ENCODE measurements at regions not wholly inside any gene's neighbourhood (a gene's known extent, or its start where the extent isn't known, plus 50 kb on each side); places are given as distances from the start of the nearest gene placed in this dataset.

DNA sequence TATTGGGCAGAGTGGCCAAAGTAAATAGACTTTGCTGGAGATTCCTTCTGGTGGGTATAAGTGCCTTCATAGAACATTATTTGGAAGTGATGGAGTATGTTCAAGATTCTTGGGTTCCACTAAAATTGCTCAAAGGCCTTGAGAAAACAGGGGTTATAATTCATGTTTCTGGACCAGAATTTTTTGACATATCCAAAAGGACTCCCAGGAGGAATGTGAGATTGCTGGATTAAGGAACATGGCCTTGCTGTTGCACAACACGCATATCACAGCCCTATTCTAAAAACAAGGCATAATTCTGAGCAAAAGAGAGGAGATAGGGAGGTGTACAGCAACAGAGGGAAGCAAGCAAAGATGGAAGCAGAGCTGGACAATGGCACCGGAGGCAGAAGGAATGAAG, 111.7 kb upstream of the TNP1 start:
- H3K27me3 ChIP-seq = peaks cover 3% of the 10 kb centered on the region
- no peaks in the 10 kb centered on the region for H3K9me3 ChIP-seq (ENCODE audit: low read depth)
- no peak for DNase-seq (ENCODE audit: low read depth in 1 of 2, low spot score in 1 of 2)
- no peaks in the 10 kb centered on the region for H3K36me3 ChIP-seq
- H3K4me3 ChIP-seq = no peak overlapping the region
- no peak overlapping the region for H3K27ac ChIP-seq
- TF ChIP-seq CTCF (IDR thresholded peaks at IDR 0.05; ENCODE audit: low read depth, low read length) = no peak
- H3K4me1 ChIP-seq (ENCODE audit: low read depth) = no peaks in the 10 kb centered on the region

DNA sequence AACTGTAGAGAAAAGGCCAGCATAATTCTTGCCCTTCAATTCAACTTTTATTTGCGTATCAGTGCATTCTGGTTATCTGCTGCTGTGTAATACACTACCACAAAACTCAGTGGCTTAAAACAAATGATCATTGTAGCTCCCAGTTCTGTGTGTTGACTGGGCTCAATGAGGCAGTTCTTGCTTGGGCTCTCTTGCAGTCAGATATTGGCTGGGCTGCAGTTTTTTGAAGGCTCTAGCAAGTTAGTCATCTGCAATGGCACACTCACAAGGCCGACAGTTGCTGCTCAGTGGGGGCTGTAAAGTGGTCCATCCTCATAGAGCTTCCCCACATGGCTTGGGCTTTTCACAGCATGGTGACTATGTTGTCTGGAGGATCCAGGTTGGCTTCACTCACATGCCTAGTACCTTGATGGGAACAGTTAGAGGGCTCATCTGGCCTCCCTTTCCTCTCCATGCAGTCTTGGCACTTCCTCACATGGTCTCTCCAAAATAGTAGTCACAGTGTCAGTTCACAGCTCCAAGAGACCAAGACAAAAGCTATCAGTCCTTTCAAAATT, 110.6 kb upstream of the TNP1 start:
- no peak for DNase-seq (ENCODE audit: low read depth in 1 of 2, low spot score in 1 of 2)
- Histone ChIP-seq H3K27me3 (peaks cover 3% of the 10 kb centered on the region), H3K27ac (no peak overlapping the region), H3K9me3 (ENCODE audit: low read depth) (no peaks in the 10 kb centered on the region), H3K36me3 (no peaks in the 10 kb centered on the region), H3K4me3 (no peak overlapping the region), H3K4me1 (ENCODE audit: low read depth) (no peaks in the 10 kb centered on the region)
- no peak for TF ChIP-seq CTCF (IDR thresholded peaks at IDR 0.05; ENCODE audit: low read depth, low read length)

GRCh38 chr2:216967889-216968288, 108.0 kb upstream of the TNP1 start:
- H3K4me1 ChIP-seq (ENCODE audit: low read depth) = no peaks in the 10 kb centered on the region
- no peak for DNase-seq (ENCODE audit: low read depth in 1 of 2, low spot score in 1 of 2)
- TF ChIP-seq CTCF (IDR thresholded peaks at IDR 0.05; ENCODE audit: low read depth, low read length) = no peak

GRCh38 chr2:216960671-216961268, 100.9 kb upstream of the TNP1 start:
- H3K27ac ChIP-seq = no peak overlapping the region
- no peak overlapping the region for H3K4me3 ChIP-seq
- no peak for DNase-seq (ENCODE audit: low read depth in 1 of 2, low spot score in 1 of 2)
- H3K27me3 ChIP-seq = no peaks in the 10 kb centered on the region
- H3K36me3 ChIP-seq = no peaks in the 10 kb centered on the region
- no peaks in the 10 kb centered on the region for H3K4me1 ChIP-seq (ENCODE audit: low read depth)
- H3K9me3 ChIP-seq (ENCODE audit: low read depth) = no peaks in the 10 kb centered on the region
- TF ChIP-seq CTCF (IDR thresholded peaks at IDR 0.05; ENCODE audit: low read depth, low read length) = no peak

More at GRCh38 chr2:216967889-216968288, 108.0 kb upstream of the TNP1 start:
- Histone ChIP-seq H3K36me3 (no peaks in the 10 kb centered on the region), H3K27ac (no peak overlapping the region), H3K27me3 (peaks cover 3% of the 10 kb centered on the region), H3K4me3 (no peak overlapping the region), H3K9me3 (ENCODE audit: low read depth) (no peaks in the 10 kb centered on the region)

DNA sequence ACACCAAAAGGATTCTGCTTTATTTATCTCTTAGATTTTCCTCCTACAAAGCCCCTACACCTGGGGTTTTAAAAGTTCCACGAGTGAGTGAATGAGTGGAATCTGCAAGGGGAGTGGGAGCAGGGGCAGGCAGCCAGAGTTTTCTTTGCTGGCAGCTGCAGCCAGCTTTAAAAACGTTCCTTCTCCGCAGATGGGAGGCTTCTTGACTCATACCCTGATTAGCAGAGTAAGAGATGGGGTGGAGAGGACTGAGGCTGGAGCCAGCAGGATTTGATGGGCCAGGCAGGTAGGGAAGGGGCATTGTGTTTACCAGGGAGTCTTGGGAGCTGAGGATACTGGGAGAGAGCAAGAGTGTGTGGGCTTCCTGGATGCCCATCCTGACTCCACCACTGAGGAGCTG, 99.6 kb upstream of the TNP1 start:
- no peak for TF ChIP-seq CTCF (IDR thresholded peaks at IDR 0.05; ENCODE audit: low read depth, low read length)
- no peak for DNase-seq (ENCODE audit: low read depth in 1 of 2, low spot score in 1 of 2)
- Histone ChIP-seq H3K27me3 (no peaks in the 10 kb centered on the region), H3K9me3 (ENCODE audit: low read depth) (no peaks in the 10 kb centered on the region), H3K4me3 (no peak overlapping the region), H3K4me1 (ENCODE audit: low read depth) (no peaks in the 10 kb centered on the region), H3K36me3 (no peaks in the 10 kb centered on the region), H3K27ac (no peak overlapping the region)
